ENCODE measurements at regions not wholly inside any gene's neighbourhood (a gene's known extent, or its start where the extent isn't known, plus 50 kb on each side); places are given as distances from the start of the nearest gene placed in this dataset.

DNA sequence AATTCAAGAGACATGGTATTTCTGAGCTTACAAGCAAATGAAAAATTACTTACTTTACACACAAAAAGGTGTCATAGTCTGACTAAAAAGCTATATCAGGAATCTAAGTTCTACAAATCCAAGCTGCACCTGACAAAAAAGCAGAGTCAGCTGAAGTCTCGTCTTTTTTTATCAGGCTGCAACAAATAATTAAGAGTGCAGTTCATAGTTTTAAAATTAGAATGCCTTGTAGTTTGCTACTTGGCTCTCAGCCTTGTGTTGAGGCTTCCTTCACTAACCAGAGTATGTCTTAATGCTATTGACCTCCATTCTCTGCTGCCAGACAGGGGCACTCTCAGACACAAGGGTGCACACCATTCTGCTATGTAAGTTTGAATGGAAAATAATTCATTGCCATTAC lies 940.7 kb downstream of the PCDH7 start:
- no peak for TF ChIP-seq CEBPB (IDR thresholded peaks at IDR 0.05)
- no peak for TF ChIP-seq TEAD4 (IDR thresholded peaks at IDR 0.05)
- TF ChIP-seq CREB1 (IDR thresholded peaks at IDR 0.05; ENCODE audit: low read depth) = no peak
- no peak for TF ChIP-seq EP300 (IDR thresholded peaks at IDR 0.05; ENCODE audit: borderline replicate concordance)
